ENCODE measurements at regions not wholly inside any gene's neighbourhood (a gene's known extent, or its start where the extent isn't known, plus 50 kb on each side); places are given as distances from the start of the nearest gene placed in this dataset.

GRCh38 chr18:44156126-44156525 is 524.6 kb upstream of the SETBP1 start:
- TF ChIP-seq CTCF (conservative IDR thresholded peaks at IDR 0.05) = no peak
- no peak for TF ChIP-seq ZFX (IDR thresholded peaks at IDR 0.05)
